ENCODE measurements at regions not wholly inside any gene's neighbourhood (a gene's known extent, or its start where the extent isn't known, plus 50 kb on each side); places are given as distances from the start of the nearest gene placed in this dataset.

GRCh38 chr12:25764892-25765291 is 193.6 kb upstream of the RASSF8 start:
- peak; percentile 40 for DNase-seq (ENCODE audit: low read depth)
- H3K4me3 ChIP-seq (ENCODE audit: low read length) = no peak overlapping the region
- no peak for TF ChIP-seq CTCF (conservative IDR thresholded peaks at IDR 0.05; ENCODE audit: low read length)

- no peak overlapping the region for H3K4me3 ChIP-seq (ENCODE audit: low read length)
- no peak for TF ChIP-seq CTCF (conservative IDR thresholded peaks at IDR 0.05; ENCODE audit: low read length)
- DNase-seq (ENCODE audit: low read depth) = peak; percentile 53
Observed at GRCh38 chr12:25767606-25768005, 190.9 kb upstream of the RASSF8 start.

DNA sequence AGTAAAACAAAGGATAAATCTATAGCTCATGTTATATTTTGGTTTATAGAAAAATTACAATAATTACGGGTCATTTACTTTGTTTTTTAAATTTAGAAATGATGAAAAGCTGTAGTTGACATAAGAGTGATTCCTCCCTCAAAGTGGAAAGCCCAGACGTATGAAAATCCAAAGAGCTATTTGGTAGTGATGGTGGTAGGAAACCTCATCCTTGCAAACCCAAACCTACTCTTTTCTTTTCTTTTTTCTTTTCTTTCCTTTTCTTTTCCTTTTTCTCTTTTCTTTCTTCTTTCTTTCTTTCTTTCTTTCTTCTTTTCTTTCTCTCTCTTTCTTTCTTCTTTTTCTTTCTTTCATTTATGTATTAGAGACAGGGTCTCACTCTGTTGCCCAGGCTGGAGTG is 190.3 kb upstream of the RASSF8 start:
- no peak for TF ChIP-seq CTCF (conservative IDR thresholded peaks at IDR 0.05; ENCODE audit: low read length)

GRCh38 chr12:25769082-25769945 is 189.2 kb upstream of the RASSF8 start:
- peak; percentile 78 for DNase-seq (ENCODE audit: low read depth)

More for the DNA sequence above, 190.3 kb upstream of the RASSF8 start:
- H3K4me3 ChIP-seq (ENCODE audit: low read length) = no peak overlapping the region
- DNase-seq (ENCODE audit: low read depth) = no peak

GRCh38 chr12:25771041-25771440 is 187.4 kb upstream of the RASSF8 start:
- TF ChIP-seq CTCF (conservative IDR thresholded peaks at IDR 0.05; ENCODE audit: low read length) = no peak
- no peak overlapping the region for H3K4me3 ChIP-seq (ENCODE audit: low read length)
- peak; percentile 29 for DNase-seq (ENCODE audit: low read depth)

More at GRCh38 chr12:25769082-25769945, 189.2 kb upstream of the RASSF8 start:
- no peak overlapping the region for H3K4me3 ChIP-seq (ENCODE audit: low read length)
- no peak for TF ChIP-seq CTCF (conservative IDR thresholded peaks at IDR 0.05; ENCODE audit: low read length)

DNA sequence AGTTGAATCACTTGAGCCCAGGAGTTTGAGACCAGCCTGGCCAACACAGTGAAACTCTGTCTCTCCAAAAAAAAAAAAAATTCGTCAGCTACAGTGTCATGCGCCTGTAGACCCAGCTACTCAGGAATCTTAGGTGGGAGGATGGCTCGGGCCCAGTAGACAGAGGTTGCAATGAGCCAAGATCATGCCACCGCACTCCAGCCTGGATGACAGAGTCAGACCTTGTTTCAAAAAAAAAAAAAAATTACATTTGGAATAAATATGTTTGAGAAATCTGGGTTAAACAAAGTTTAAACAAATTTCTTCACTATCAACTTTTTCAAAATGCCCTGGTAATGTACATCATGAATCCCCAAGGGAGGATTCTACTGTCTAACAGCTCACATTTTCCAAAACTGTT is 187.0 kb upstream of the RASSF8 start:
- DNase-seq (ENCODE audit: low read depth) = no peak
- TF ChIP-seq CTCF (conservative IDR thresholded peaks at IDR 0.05; ENCODE audit: low read length) = no peak

DNA sequence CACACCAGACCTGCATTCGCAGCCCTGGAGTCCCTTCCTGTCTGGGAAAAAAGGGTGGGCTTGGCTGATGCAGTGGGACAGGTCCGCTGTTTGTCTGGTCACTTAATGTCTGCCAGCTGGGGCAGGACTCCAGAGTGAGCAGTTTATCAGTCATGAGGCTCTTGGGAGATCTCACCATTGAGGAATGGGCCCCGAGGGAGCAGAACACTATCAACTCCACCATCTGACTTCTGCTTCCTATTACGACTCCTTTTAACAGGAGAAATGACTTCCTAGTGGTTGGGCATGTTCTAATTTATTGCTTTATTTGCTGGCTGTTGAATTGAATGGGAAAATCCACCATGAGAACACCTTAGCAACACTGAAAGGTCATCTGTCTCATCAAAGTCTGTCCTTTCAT is 182.5 kb upstream of the RASSF8 start:
- peak; percentile 54 for DNase-seq (ENCODE audit: low read depth)
- no peak for TF ChIP-seq CTCF (conservative IDR thresholded peaks at IDR 0.05; ENCODE audit: low read length)
- no peak overlapping the region for H3K4me3 ChIP-seq (ENCODE audit: low read length)

More for the DNA sequence above, 187.0 kb upstream of the RASSF8 start:
- no peak overlapping the region for H3K4me3 ChIP-seq (ENCODE audit: low read length)

Measured in AG10803 (cell line).